ENCODE measurements at regions not wholly inside any gene's neighbourhood (a gene's known extent, or its start where the extent isn't known, plus 50 kb on each side); places are given as distances from the start of the nearest gene placed in this dataset.

DNA sequence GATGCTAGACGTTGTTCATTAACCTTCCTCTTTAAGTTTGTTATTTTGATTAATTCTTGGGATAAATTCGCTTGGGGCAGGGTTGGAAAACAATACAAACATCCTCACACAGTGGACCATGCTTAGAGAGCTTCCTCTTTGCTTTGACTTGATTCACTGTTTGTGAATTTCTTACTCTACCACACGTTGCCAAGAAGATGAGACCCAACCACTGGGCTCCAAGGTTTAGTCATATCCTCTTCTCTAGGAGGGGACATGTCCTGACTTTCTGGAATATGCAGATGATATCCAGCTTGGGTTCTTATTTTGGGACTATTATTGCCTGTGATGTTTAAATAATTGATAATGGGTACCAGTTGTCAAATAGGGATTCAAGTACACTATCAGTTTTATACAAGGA is 428.2 kb downstream of the ATP23 start:
- DNase-seq = no peak

- no peak for DNase-seq
These were observed 430.9 kb downstream of the ATP23 start for GRCh38 chr12:58372298-58372697.

DNA sequence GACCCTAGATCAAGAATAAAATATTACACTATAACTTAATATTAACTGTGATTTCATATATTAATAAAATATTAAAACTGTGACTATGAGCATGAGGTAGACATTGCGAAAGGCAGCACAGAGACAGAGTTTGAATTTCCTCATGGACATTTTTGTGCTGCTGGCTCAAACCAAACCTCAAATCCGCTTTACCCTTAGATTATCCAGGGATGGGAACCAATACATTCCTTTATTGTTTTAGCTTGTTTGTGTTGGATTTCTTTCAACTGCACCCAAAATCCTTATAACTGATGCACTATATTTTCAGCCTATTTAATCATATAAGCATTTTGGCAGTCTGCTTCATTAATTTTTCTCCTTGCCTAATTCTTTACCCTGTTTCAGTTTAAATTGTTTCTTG is 436.7 kb downstream of the ATP23 start:
- DNase-seq = no peak

DNA sequence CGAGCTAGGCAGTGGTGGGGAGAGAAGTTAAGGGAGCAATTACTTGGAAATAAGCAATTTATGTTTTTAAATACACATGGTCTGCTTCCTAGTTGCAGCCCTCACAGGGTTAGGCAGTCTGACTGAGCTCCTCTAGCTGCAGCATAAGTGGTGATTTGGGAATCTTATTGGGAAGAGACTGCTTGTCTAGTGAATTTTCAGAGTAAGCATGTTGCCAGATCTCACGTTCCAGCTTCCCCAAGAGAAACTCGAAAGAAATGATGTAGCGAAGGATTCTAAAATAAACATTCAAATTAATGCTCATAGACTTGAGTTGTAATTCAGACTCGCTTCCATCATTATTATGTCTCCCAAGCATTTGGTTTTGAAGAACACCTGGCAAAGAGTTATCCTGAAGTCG is 440.2 kb downstream of the ATP23 start:
- DNase-seq = no peak

DNA sequence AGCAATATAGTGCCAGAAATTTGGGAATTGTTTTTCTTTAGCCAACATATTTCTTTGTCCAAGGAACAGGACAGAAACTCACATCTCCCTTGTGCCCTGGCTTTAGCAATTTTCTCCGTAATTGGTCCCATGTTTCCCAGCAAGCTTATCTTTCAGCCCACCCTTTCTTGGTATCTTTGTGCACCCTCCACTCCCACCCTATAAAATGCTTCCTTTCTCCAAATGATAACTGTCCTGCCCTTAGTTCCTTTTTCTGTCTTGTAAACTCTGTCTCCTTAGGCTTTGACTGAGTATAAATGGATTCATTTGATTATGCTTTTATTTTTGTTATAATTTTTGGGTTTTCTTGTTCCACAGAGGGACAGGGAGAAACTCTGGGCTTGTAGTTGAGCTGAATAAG is 442.8 kb downstream of the ATP23 start:
- no peak for DNase-seq

- DNase-seq = no peak
These were observed 444.8 kb downstream of the ATP23 start for GRCh38 chr12:58386136-58386535.

GRCh38 chr12:58387199-58387598 is 445.8 kb downstream of the ATP23 start:
- no peak for DNase-seq

GRCh38 chr12:58388261-58388660 is 446.9 kb downstream of the ATP23 start:
- DNase-seq = no peak

GRCh38 chr12:58393152-58393551 is 451.8 kb downstream of the ATP23 start:
- no peak for DNase-seq

- DNase-seq = no peak
These were observed 453.7 kb downstream of the ATP23 start for GRCh38 chr12:58395056-58395455.

DNA sequence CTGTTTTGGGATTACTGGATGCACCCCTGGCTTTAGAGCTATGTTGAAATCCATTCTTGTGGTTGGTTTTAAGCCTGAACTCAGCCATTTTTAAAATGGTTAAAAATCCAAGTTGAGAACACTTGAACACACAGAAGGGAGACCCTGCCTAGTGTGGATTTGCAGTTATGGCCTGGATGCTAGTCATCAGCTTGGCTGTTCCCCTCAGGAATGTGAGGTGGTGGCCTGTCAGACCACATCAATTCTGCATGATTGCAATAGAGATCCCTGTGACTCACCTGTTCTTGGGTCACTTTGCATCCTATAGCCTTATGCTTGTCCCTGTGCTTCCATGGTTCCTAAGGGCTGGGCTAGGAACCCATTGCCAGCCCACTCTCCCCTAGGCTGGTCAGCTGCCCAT is 454.1 kb downstream of the ATP23 start:
- no peak for DNase-seq

DNA sequence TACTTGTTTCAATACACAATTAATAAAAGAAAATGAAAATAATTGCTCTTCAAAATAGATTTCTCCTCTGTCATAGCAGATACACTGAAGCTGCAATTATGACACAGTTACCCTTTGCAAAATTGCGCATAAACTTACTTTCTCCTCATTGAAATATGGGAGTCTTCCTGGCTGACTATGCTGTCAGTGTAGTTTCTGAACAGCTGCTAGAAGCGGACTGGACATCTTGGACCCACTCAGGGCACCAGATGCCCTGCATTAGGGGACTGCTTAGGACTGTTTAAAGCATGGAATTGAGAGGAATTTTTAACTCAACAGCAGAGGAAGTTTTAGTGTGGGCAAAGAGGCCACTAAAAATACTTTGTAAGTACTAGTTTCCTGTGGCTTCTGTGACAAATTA is 454.9 kb downstream of the ATP23 start:
- no peak for DNase-seq

DNA sequence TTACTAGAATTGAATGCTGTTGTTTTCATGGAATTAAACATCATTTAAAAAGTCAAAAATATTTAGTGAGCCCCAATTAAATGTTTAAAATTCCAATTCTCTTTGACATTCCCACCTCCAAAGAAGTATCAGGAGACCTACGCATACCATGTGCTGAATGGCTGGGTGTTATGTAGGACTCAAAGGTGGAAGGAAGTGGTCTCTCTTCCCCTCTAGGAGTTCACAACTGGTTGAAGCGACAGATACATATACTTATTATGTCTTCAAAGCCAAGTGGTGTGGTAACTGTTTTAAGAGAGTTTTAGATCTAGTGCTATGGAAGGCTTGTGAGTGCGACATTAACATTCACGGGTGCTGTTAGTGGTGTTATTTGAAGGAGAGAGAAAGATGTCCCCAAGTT is 464.0 kb downstream of the ATP23 start:
- DNase-seq = no peak

- DNase-seq = no peak
These were observed 467.1 kb downstream of the ATP23 start for GRCh38 chr12:58408516-58408915.

DNA sequence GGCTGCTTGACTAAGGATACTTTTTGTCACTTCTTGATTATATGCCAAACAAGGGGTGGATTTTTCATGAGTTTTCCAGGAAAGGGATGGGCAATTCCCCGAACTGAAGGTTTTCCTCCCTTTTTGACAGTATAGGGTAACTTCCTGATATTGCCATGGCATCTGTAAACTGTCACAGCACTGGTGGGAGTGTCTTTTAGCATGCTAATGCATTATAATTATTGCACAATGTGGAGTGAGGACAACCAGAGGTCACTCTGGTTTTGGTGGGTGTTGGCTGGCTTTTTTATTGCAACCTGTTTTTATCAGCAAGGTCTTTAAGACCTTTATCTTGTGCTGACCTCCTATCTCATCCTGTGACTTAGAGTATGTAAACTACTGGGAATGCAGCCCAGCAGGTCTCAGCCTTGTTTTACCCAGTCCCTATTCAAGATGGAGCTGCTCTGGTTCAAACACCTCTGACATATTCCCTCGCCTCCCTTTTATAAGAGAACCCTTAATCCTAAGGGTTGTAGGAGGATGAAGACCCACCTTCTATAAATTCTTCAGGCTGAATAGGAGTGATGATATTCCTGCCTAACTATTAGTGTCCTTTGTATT is 471.2 kb downstream of the ATP23 start:
- peak in 1 of 2 donors; percentile 13 for DNase-seq

DNA sequence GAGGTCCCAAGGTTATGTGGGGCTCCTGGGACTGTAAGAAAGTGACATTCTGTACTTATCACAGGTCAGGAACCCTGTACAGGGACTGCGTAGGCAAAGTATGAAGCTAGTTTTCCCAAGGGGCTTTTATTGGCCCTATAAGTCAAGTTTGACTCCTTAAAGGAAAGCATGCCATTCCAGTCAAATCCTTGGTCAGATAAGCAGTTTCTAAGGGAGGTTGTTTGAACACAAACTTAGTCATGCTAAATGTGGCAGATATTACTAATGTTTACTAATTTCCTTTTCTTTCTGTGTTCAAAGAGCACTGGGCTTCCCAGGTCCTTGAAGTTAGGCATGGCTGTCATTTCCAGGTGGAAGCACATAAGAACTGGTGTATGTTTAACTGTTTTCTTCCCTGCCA is 472.4 kb downstream of the ATP23 start:
- no peak for DNase-seq

- no peak for DNase-seq
These were observed 473.1 kb downstream of the ATP23 start for GRCh38 chr12:58414398-58414871.

GRCh38 chr12:58415716-58416115 is 474.3 kb downstream of the ATP23 start:
- DNase-seq = no peak

DNA sequence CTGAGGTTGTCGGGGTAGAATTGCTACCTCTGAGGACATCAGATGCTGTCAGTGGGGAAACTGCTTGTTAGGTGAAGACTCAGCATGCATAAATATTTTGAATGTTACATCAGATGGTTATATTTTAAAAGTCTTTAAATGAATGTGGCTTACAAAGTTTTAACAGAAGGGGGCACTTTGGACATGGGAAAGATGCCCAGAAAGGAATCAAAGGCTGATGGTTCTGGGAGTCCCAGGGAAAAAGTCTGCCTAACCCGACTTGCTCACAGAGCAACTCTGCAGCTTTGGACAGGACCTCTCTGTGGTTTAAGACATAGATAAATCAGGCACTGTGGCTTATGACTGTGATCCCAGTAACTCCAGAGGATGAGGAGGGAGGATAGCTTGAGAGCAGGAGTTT is 474.9 kb downstream of the ATP23 start:
- DNase-seq = no peak

GRCh38 chr12:58419196-58419760 is 477.9 kb downstream of the ATP23 start:
- no peak for DNase-seq

DNA sequence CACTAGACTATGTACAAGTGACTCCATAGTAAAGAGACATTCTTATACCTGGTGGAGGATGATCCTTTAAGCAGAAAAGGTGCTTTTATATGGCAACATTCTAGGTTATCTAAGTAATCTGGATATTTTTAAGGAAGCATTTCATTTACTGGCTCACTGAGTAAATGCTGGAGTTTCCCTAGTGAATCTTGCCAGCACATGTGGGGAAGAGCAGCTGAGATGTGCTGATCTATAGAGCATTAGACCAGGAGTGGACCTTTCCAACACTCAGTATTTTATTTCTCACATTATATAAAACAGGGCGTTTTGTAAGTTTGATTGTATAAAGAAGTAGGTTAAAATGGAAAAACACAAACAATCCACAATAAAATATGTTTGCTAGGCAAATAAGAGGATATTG is 478.5 kb downstream of the ATP23 start:
- no peak for DNase-seq

DNA sequence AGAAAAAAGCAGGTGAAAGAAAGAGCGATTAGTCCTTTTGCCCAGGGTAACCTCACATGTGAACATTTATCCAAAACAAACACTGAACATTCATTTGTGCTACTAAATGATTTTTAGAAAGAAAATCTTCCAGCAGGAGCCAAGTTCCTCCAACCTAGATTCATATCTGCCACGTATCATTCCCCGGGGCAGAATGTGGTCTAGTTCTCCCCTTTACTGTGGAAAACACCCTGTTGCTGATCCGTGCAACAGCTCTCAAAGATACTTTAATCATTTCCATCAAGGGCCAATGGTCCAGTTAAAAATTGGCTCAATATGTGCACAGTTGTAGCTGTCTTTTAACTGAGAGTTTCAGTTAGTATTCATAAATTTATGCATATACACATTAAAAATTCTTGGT is 479.1 kb downstream of the ATP23 start:
- no peak for DNase-seq

GRCh38 chr12:58421990-58422389 is 480.6 kb downstream of the ATP23 start:
- DNase-seq = no peak

DNA sequence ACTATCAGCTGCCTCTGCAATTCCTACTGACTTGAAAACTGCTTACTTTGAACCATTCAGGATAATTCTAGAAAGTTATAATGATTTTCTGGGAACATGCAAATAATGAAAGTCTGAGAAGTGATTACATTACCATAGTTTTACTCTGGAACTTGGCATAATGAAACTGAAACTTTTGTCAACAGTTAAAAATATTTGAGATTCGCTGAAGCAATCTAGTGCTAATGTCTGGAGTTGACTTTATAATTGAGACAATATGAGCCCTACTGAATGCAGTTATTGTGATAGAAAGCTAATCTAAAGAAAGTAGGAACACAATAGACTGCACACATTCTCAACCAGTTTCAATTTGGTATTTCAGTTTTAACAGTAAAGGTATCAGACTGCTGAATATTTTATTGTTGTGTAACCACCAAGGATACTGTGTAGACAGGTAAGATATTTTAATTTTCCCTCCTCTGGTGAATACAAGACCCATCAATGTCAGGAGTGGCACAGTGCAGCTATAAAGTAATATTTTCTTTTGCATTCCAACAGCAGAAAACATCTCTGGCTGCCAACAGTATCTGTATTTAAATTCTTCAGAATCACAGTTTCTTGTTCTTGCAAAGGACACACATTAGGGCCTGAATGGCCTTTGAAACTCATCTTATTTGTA is 483.5 kb downstream of the ATP23 start:
- DNase-seq = no peak
